IMR-90 (cell line): ENCODE measurements at regions not wholly inside any gene's neighbourhood (a gene's known extent, or its start where the extent isn't known, plus 50 kb on each side); places are given as distances from the start of the nearest gene placed in this dataset.

Experiments
- BHLHE40 ChIP-seq: fragments of 150-350 bp; IDR thresholded peaks from 2 replicates; pipeline ENCODE4 v1.6.1; 2016; ENCODE audit warnings: mild to moderate bottlenecking, low read depth, low read length
- CEBPB ChIP-seq: IDR thresholded peaks from 2 replicates; pipeline ENCODE4 v1.6.1; 2012; ENCODE audit warnings: low read depth, low read length, improper control_type of control experiment
- MAFK ChIP-seq: IDR thresholded peaks from 2 replicates; pipeline ENCODE4 v1.6.1; 2012; ENCODE audit warnings: low read depth, low read length, improper control_type of control experiment
- MAZ ChIP-seq: IDR thresholded peaks from 2 replicates; pipeline ENCODE4 v1.6.1; 2012; ENCODE audit warnings: low read depth, mild to moderate bottlenecking, low read length, improper control_type of control experiment, moderate library complexity, borderline replicate concordance
- MXI1 ChIP-seq: IDR thresholded peaks from 2 replicates; pipeline ENCODE4 v1.6.1; 2012; ENCODE audit warnings: low read depth, mild to moderate bottlenecking, low read length, moderate library complexity, borderline replicate concordance
- POLR2A ChIP-seq: IDR thresholded peaks from 2 replicates; pipeline ENCODE4 v1.6.1; 2012; ENCODE audit warnings: mild to moderate bottlenecking, low read depth, low read length
- RAD21 ChIP-seq: IDR thresholded peaks from 2 replicates; pipeline ENCODE4 v1.6.1; 2012; ENCODE audit warnings: low read length, improper control_type of control experiment
- RCOR1 ChIP-seq: IDR thresholded peaks from 2 replicates; pipeline ENCODE4 v1.6.1; 2012; ENCODE audit warnings: mild to moderate bottlenecking, low read length, improper control_type of control experiment; ENCODE audit not compliant: insufficient replicate concordance
- RFX5 ChIP-seq: IDR thresholded peaks from 2 replicates; pipeline ENCODE4 v1.8.0; 2012; ENCODE audit warnings: low read depth, mild to moderate bottlenecking, low read length, moderate library complexity
- SMC3 ChIP-seq: fragments of 150-350 bp; IDR thresholded peaks from 2 replicates; pipeline ENCODE4 v1.6.1; 2016; ENCODE audit warnings: low read depth, mild to moderate bottlenecking, antibody characterized with exemption, low read length, moderate library complexity
- TF ChIP-seq, protein P1 (sequence below): conservative IDR thresholded peaks from 2 replicates; pipeline ENCODE4 v1.5.1; 2012; ENCODE audit warnings: mild to moderate bottlenecking, low read depth, low read length, improper control_type of control experiment
- TF ChIP-seq, protein P2 (sequence below): fragments of 150-350 bp; IDR thresholded peaks from 2 replicates; pipeline ENCODE4 v1.6.1; 2017; ENCODE audit warnings: mild to moderate bottlenecking, antibody characterized with exemption, low read length, low read depth

DNA sequence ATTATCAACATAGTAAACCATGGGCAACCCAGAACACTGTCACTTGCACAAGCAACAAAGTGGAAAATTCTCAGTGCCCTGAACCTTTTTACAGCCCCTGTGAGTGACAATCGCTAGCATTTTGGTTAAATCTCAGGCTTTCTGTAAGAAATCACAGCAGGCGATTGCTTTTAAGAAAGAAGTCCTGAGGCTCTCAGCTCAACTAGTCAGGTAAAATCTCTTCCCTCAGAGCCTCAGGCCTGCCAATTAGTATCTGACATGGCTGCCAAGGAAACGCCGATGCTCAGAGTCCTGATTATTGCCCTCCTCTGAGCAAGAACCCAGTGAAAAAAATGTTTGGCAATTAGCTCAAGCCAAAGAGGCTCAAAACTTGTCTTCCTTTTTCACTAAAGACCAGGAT lies 530.8 kb downstream of the DIPK2A start:
- TF ChIP-seq, protein P1, sequence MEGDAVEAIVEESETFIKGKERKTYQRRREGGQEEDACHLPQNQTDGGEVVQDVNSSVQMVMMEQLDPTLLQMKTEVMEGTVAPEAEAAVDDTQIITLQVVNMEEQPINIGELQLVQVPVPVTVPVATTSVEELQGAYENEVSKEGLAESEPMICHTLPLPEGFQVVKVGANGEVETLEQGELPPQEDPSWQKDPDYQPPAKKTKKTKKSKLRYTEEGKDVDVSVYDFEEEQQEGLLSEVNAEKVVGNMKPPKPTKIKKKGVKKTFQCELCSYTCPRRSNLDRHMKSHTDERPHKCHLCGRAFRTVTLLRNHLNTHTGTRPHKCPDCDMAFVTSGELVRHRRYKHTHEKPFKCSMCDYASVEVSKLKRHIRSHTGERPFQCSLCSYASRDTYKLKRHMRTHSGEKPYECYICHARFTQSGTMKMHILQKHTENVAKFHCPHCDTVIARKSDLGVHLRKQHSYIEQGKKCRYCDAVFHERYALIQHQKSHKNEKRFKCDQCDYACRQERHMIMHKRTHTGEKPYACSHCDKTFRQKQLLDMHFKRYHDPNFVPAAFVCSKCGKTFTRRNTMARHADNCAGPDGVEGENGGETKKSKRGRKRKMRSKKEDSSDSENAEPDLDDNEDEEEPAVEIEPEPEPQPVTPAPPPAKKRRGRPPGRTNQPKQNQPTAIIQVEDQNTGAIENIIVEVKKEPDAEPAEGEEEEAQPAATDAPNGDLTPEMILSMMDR, result no peak
- no peak for TF ChIP-seq MAFK
- TF ChIP-seq SMC3, result no peak
- TF ChIP-seq, protein P2, sequence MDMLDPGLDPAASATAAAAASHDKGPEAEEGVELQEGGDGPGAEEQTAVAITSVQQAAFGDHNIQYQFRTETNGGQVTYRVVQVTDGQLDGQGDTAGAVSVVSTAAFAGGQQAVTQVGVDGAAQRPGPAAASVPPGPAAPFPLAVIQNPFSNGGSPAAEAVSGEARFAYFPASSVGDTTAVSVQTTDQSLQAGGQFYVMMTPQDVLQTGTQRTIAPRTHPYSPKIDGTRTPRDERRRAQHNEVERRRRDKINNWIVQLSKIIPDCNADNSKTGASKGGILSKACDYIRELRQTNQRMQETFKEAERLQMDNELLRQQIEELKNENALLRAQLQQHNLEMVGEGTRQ, result no peak
- no peak for TF ChIP-seq RCOR1
- TF ChIP-seq MAZ, result no peak
- no peak for TF ChIP-seq RFX5
- no peak for TF ChIP-seq CEBPB
- no peak for TF ChIP-seq BHLHE40
- no peak for TF ChIP-seq POLR2A
- TF ChIP-seq RAD21, result no peak
- no peak for TF ChIP-seq MXI1
